ENCODE measurements at regions not wholly inside any gene's neighbourhood (a gene's known extent, or its start where the extent isn't known, plus 50 kb on each side); places are given as distances from the start of the nearest gene placed in this dataset.

- no peak for TF ChIP-seq RFX5 (IDR thresholded peaks at IDR 0.05; ENCODE audit: low read depth, low read length)
- TF ChIP-seq ELK1 (IDR thresholded peaks at IDR 0.05; ENCODE audit: borderline replicate concordance, low read depth, low read length), result no peak
- TF ChIP-seq MAZ (IDR thresholded peaks at IDR 0.05; ENCODE audit: borderline replicate concordance, low read depth, low read length), result no peak
- TF ChIP-seq POLR2A (IDR thresholded peaks at IDR 0.05; ENCODE audit: low read depth, low read length), result no peak
- TF ChIP-seq CHD1 (IDR thresholded peaks at IDR 0.05; ENCODE audit: low read depth, low read length), result no peak
- TF ChIP-seq MAFK (IDR thresholded peaks at IDR 0.05; ENCODE audit: low read depth, low read length), result no peak
- TF ChIP-seq RCOR1 (IDR thresholded peaks at IDR 0.05; ENCODE audit: insufficient replicate concordance, low read length), result no peak
- no peak for TF ChIP-seq MXI1 (IDR thresholded peaks at IDR 0.05; ENCODE audit: borderline replicate concordance, low read depth, low read length)
- TF ChIP-seq USF2 (IDR thresholded peaks at IDR 0.05; ENCODE audit: low read depth, low read length), result no peak
These were observed 413.3 kb upstream of the EEF2KMT start for GRCh38 chr16:5510819-5511370.

More at GRCh38 chr16:5510819-5511370, 413.3 kb upstream of the EEF2KMT start:
- no peak overlapping the region for H2BK20ac ChIP-seq (ENCODE audit: low read depth, low read length)
- H3K4me3 ChIP-seq (ENCODE audit: insufficient read depth, low read depth, low read length), result no peak overlapping the region
- 14% methylated on average over 2 of the region's 5 CpGs; no CpG with 5 or more reads in 1 of the 2 experiments for WGBS, 2 experiments (ENCODE audit: extremely low coverage in 2 of 2, insufficient read length in 1 of 2)
- H3K23ac ChIP-seq (ENCODE audit: low read depth, low read length), result no peak overlapping the region
- ATAC-seq (ENCODE audit: low read depth) (no peak), DNase-seq (no peak)
- no peak overlapping the region for H4K8ac ChIP-seq (ENCODE audit: low read depth in 2 of 2, low read length in 2 of 2)
- CTCF ChIA-PET, result no interaction called here
- no peak overlapping the region for H2AK5ac ChIP-seq (ENCODE audit: low read depth, low read length)
- H3K4ac ChIP-seq (ENCODE audit: low read depth, low read length), result no peak overlapping the region
- H3K9ac ChIP-seq (ENCODE audit: low read depth, low read length), result no peak overlapping the region
- POLR2A ChIA-PET (ENCODE audit: unreplicated experiment), result no interaction called here
- H3K56ac ChIP-seq (ENCODE audit: extremely low read depth, insufficient read depth, low read length), result no peak overlapping the region
- intact Hi-C loops (cut with micrococcal nuclease) (no loop called here), in situ Hi-C loops (cut with MboI; ENCODE audit: low sequenced_read_pairs) (no loop called here), dilution Hi-C loops (cut with HindIII; ENCODE audit: low sequenced_read_pairs, unreplicated experiment) (no loop called here)
- no peak overlapping the region for H3K27ac ChIP-seq (ENCODE audit: insufficient read depth, low read length)
- no peak overlapping the region for H2BK120ac ChIP-seq (ENCODE audit: low read depth, low read length)
- no peaks in the 10 kb centered on the region for H3K27me3 ChIP-seq (ENCODE audit: control insufficient read depth, insufficient read depth, low read length)
- no peak overlapping the region for H2AK9ac ChIP-seq (replicated peaks; ENCODE audit: low read depth, low read length, poor library complexity)
- no peaks in the 10 kb centered on the region for H3K9me1 ChIP-seq (ENCODE audit: insufficient read depth, low read length)
- H2BK15ac ChIP-seq (ENCODE audit: low read depth, low read length), result no peak overlapping the region
- peaks cover 35% of the 10 kb centered on the region for H3K9me3 ChIP-seq (ENCODE audit: control insufficient read depth, insufficient read depth, low read length)
- no peak overlapping the region for H3K18ac ChIP-seq (ENCODE audit: low read depth, low read length)
- no peak overlapping the region for H2BK5ac ChIP-seq (ENCODE audit: low read depth, low read length, poor library complexity, severe bottlenecking)
- no peak overlapping the region for H4K91ac ChIP-seq (ENCODE audit: insufficient read depth, low read depth, low read length)
- no TSS peak for BruUV-seq (replicated peaks)
- no peaks in the 10 kb centered on the region for H3K79me1 ChIP-seq (ENCODE audit: low read depth in 1 of 2, low read length in 2 of 2)
- H2AFZ ChIP-seq (replicated peaks; ENCODE audit: low read length, poor library complexity), result no peak overlapping the region
- H4K20me1 ChIP-seq (ENCODE audit: insufficient read depth, low read length), result no peaks in the 10 kb centered on the region
- H4K5ac ChIP-seq (ENCODE audit: low read depth, low read length), result no peak overlapping the region
- H3K4me2 ChIP-seq (ENCODE audit: low read depth, low read length), result no peak overlapping the region
- H3K14ac ChIP-seq (replicated peaks; ENCODE audit: low read depth, low read length), result no peak overlapping the region
- no peaks in the 10 kb centered on the region for H3K36me3 ChIP-seq (ENCODE audit: control insufficient read depth, insufficient read depth, low read length)
- no peaks in the 10 kb centered on the region for H3K4me1 ChIP-seq (ENCODE audit: control insufficient read depth, insufficient read depth, low read length)
